RWPE2 (cell line): ENCODE measurements at regions not wholly inside any gene's neighbourhood (a gene's known extent, or its start where the extent isn't known, plus 50 kb on each side); places are given as distances from the start of the nearest gene placed in this dataset.

Experiments used
- ATAC-seq: fragments of 200-7000 bp; cut with Tn5 transposase; 3 replicates; pipeline ENCODE4 v1.9.1; 2021; ENCODE audit warnings: low read depth
- DNase-seq: peaks from one replicate; pipeline ENCODE4 v3.0.0-alpha.2; 2020; ENCODE audit warnings: low spot score
- H3K27ac ChIP-seq: fragments of 450-650 bp; 2 replicates; pipeline ENCODE4 v1.5.1; 2017; ENCODE audit warnings: mild to moderate bottlenecking; ENCODE audit not compliant: poor library complexity, severe bottlenecking
- H3K27me3 ChIP-seq: fragments of 250-450 bp; sonication (Bioruptor Pico); 2 replicates; pipeline ENCODE4 v1.5.1; 2021; ENCODE audit warnings: mild to moderate bottlenecking, moderate library complexity; ENCODE audit not compliant: insufficient read depth, poor library complexity, severe bottlenecking
- H3K36me3 ChIP-seq: fragments of 250-450 bp; sonication (Bioruptor Pico); 2 replicates; pipeline ENCODE4 v1.5.1; 2020; ENCODE audit warnings: low read depth, mild to moderate bottlenecking, moderate library complexity
- H3K4me1 ChIP-seq: fragments of 250-450 bp; sonication (Bioruptor Pico); 2 replicates; pipeline ENCODE4 v1.5.1; 2021; ENCODE audit warnings: mild to moderate bottlenecking, moderate library complexity; ENCODE audit not compliant: insufficient read depth, poor library complexity, severe bottlenecking
- H3K4me3 ChIP-seq: fragments of 250-450 bp; sonication (Bioruptor Pico); 2 replicates; pipeline ENCODE4 v1.5.1; 2021; ENCODE audit warnings: mild to moderate bottlenecking, moderate library complexity; ENCODE audit not compliant: severe bottlenecking
- H3K9me3 ChIP-seq: fragments of 250-450 bp; sonication (Bioruptor Pico); 2 replicates; pipeline ENCODE4 v1.5.1; 2021; ENCODE audit warnings: mild to moderate bottlenecking, moderate library complexity; ENCODE audit not compliant: severe bottlenecking
- TF ChIP-seq, protein P1 (sequence below): fragments of 450-650 bp; IDR thresholded peaks from one replicate; pipeline ENCODE4 v1.5.1; 2017; ENCODE audit warnings: mild to moderate bottlenecking, moderate library complexity; ENCODE audit not compliant: poor library complexity, severe bottlenecking

DNA sequence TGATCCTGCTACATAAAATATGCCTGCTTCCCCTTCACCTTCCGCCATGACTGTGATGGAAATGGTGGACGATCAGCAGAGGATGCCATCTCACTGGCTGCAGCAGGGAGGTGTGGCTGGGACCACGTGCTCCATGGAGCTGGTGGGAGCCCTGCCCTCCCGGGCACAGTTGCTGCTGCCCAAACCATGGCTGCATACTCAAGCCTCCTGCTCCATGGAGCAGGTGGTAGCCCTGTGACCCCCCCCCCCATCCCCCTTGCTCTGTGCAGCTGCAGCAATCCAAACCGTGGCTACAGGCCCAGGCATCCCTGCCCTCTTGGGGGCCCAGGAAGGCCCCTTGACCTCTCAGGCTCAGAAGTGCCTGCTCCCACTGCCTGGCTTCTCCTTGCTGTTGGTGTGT, 597.5 kb upstream of the LMO3 start:
- Histone ChIP-seq H3K4me3 (no peak overlapping the region), H3K4me1 (no peaks in the 10 kb centered on the region), H3K27me3 (no peaks in the 10 kb centered on the region), H3K27ac (no peak overlapping the region), H3K36me3 (no peaks in the 10 kb centered on the region), H3K9me3 (no peaks in the 10 kb centered on the region)
- DNase-seq (no peak), ATAC-seq (no peak)
- TF ChIP-seq, protein P1, sequence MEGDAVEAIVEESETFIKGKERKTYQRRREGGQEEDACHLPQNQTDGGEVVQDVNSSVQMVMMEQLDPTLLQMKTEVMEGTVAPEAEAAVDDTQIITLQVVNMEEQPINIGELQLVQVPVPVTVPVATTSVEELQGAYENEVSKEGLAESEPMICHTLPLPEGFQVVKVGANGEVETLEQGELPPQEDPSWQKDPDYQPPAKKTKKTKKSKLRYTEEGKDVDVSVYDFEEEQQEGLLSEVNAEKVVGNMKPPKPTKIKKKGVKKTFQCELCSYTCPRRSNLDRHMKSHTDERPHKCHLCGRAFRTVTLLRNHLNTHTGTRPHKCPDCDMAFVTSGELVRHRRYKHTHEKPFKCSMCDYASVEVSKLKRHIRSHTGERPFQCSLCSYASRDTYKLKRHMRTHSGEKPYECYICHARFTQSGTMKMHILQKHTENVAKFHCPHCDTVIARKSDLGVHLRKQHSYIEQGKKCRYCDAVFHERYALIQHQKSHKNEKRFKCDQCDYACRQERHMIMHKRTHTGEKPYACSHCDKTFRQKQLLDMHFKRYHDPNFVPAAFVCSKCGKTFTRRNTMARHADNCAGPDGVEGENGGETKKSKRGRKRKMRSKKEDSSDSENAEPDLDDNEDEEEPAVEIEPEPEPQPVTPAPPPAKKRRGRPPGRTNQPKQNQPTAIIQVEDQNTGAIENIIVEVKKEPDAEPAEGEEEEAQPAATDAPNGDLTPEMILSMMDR = no peak

GRCh38 chr12:17197971-17198370, 592.0 kb upstream of the LMO3 start:
- H3K27ac ChIP-seq = no peak overlapping the region

GRCh38 chr12:17192721-17193120, 586.8 kb upstream of the LMO3 start:
- DNase-seq = no peak
- Histone ChIP-seq H3K27ac (no peak overlapping the region), H3K4me1 (no peaks in the 10 kb centered on the region), H3K27me3 (no peaks in the 10 kb centered on the region), H3K9me3 (no peaks in the 10 kb centered on the region), H3K36me3 (no peaks in the 10 kb centered on the region), H3K4me3 (no peak overlapping the region)
- TF ChIP-seq, protein P1 = no peak
- no peak for ATAC-seq

More at GRCh38 chr12:17197971-17198370, 592.0 kb upstream of the LMO3 start:
- Histone ChIP-seq H3K27me3 (no peaks in the 10 kb centered on the region), H3K9me3 (no peaks in the 10 kb centered on the region), H3K4me1 (no peaks in the 10 kb centered on the region), H3K36me3 (no peaks in the 10 kb centered on the region), H3K4me3 (no peak overlapping the region)
- DNase-seq (no peak), ATAC-seq (no peak)
- TF ChIP-seq, protein P1 = no peak

GRCh38 chr12:17169726-17170471, 563.9 kb upstream of the LMO3 start:
- H3K36me3 ChIP-seq = no peaks in the 10 kb centered on the region
- H3K4me3 ChIP-seq = no peak overlapping the region
- TF ChIP-seq, protein P1 = no peak
- H3K27me3 ChIP-seq = no peaks in the 10 kb centered on the region
- DNase-seq (no peak), ATAC-seq (no peak)
- H3K9me3 ChIP-seq = no peaks in the 10 kb centered on the region
- no peak overlapping the region for H3K27ac ChIP-seq
- H3K4me1 ChIP-seq = no peaks in the 10 kb centered on the region

DNA sequence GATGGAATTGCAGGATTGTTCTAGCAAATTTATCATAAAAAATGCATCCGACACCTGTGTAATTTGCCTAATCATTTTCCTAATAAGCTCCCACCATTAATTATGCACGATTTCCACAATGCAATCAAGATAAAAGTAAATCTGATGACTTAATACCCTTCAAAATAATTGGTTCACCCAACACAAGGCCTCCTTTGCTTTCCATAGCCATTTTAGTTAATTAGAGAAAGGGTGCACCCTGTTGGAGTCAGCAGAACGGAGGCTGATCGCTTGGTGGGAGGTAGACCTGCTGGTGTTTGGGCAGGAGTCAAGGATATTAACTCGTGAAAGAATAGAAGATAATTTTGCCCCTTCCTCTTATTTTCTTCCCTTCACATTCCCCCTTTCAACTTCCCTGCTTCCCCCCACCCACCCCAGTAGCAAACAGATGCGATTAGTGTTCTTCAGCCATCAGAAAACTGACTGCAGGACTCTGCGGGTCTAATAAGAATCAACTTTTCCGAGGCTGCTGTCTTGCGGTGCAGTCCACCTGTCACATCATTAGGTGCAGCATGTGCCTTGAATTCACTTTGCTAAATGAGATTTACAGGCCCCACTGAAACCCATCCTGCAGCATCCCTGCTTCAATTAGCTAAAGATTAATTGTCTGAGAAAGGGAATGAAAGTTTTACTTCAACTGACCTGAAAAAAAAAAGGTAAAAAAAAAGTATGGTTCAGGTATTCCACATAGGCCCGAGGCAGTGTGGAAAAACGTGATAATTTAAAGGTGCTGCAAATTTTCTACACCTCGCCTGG, 553.7 kb upstream of the LMO3 start:
- TF ChIP-seq, protein P1 = no peak
- H3K27me3 ChIP-seq = no peaks in the 10 kb centered on the region
- H3K9me3 ChIP-seq = no peaks in the 10 kb centered on the region
- no peaks in the 10 kb centered on the region for H3K4me1 ChIP-seq
- ATAC-seq (no peak), DNase-seq (no peak)
- H3K27ac ChIP-seq = no peak overlapping the region
- no peak overlapping the region for H3K4me3 ChIP-seq
- H3K36me3 ChIP-seq = no peaks in the 10 kb centered on the region
